Esophagus squamous epithelium (tissue), 4 donors: ENCODE measurements at regions not wholly inside any gene's neighbourhood (a gene's known extent, or its start where the extent isn't known, plus 50 kb on each side); places are given as distances from the start of the nearest gene placed in this dataset.

ENCODE experiments used
- CTCF ChIP-seq, 6 experiments: fragments of 450-650 bp in 4 of 6; fragments of 200-600 bp in 2 of 6; sonication (generic) in 2 of 6; IDR thresholded peaks; one replicate each; pipeline ENCODE4 v1.5.1; 2016 to 2019; ENCODE audit warnings: antibody characterized with exemption in 6 of 6, mild to moderate bottlenecking in 4 of 6, moderate library complexity in 4 of 6
- POLR2A ChIP-seq, 4 donors: fragments of 450-650 bp; IDR thresholded peaks; one replicate each; pipeline ENCODE4 v1.6.1; 2017; ENCODE audit warnings: antibody characterized with exemption in 4 of 4, mild to moderate bottlenecking in 4 of 4, moderate library complexity in 3 of 4

DNA sequence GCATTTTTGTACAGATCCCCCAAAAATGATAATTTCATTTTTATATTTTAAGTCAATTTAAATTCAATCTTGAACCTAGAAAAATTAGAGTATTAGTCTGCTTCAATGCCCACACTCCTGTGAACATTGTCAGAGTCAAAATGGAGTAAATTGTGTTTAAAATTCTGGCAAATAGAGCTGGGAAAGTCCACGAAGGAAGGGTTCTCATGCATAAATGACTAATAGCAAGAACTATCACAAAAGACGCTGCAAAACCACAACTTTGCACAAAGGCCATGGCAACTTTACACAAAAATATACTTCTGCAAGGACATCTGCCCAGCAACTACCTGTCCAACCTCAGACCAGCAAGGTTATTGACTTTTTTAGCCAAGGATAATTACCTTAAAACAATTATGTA lies 203.2 kb upstream of the SMLR1 start:
- TF ChIP-seq CTCF (IDR thresholded peaks at IDR 0.05) (no peak), POLR2A (IDR thresholded peaks at IDR 0.05) (no peak)
